GM21390 (cell line): ENCODE measurements at regions not wholly inside any gene's neighbourhood (a gene's known extent, or its start where the extent isn't known, plus 50 kb on each side); places are given as distances from the start of the nearest gene placed in this dataset.

Source experiments
- ATAC-seq: cut with Tn5 transposase; IDR thresholded peaks from one replicate; pipeline ENCODE4 v1.9.1; 2021; ENCODE audit not compliant: unreplicated experiment

- ATAC-seq = no peak
Observed at GRCh38 chr18:73797419-73797818, 350.2 kb downstream of the FBXO15 start.

GRCh38 chr18:73793386-73793785 is 354.2 kb downstream of the FBXO15 start:
- ATAC-seq = no peak

- no peak for ATAC-seq
Observed at GRCh38 chr18:73791081-73791480, 356.6 kb downstream of the FBXO15 start.

- ATAC-seq = no peak
Observed at GRCh38 chr18:73790587-73790986, 357.0 kb downstream of the FBXO15 start.

GRCh38 chr18:73787316-73787715 is 360.3 kb downstream of the FBXO15 start:
- no peak for ATAC-seq

- ATAC-seq = no peak
Observed at GRCh38 chr18:73785300-73785699, 362.3 kb downstream of the FBXO15 start.

GRCh38 chr18:73784853-73785252 is 362.8 kb downstream of the FBXO15 start:
- no peak for ATAC-seq

- ATAC-seq = no peak
Observed at GRCh38 chr18:73782405-73782804, 365.2 kb downstream of the FBXO15 start.

GRCh38 chr18:73780218-73780617 is 367.4 kb downstream of the FBXO15 start:
- ATAC-seq = no peak

GRCh38 chr18:73778032-73778359 is 369.6 kb downstream of the FBXO15 start:
- ATAC-seq = no peak

GRCh38 chr18:73777356-73778031 is 370.1 kb downstream of the FBXO15 start:
- no peak for ATAC-seq

GRCh38 chr18:73774811-73775509 is 372.7 kb downstream of the FBXO15 start:
- no peak for ATAC-seq

GRCh38 chr18:73768043-73768442 is 379.6 kb downstream of the FBXO15 start:
- no peak for ATAC-seq

- ATAC-seq = no peak
Observed at GRCh38 chr18:73766910-73767515, 380.6 kb downstream of the FBXO15 start.

- no peak for ATAC-seq
Observed at GRCh38 chr18:73758446-73758845, 389.2 kb downstream of the FBXO15 start.

GRCh38 chr18:73756256-73757091 is 391.2 kb downstream of the FBXO15 start:
- no peak for ATAC-seq

GRCh38 chr18:73752965-73753364 is 394.7 kb downstream of the FBXO15 start:
- no peak for ATAC-seq

GRCh38 chr18:73752546-73752945 is 395.1 kb downstream of the FBXO15 start:
- no peak for ATAC-seq

GRCh38 chr18:73750052-73750451 is 397.6 kb downstream of the FBXO15 start:
- no peak for ATAC-seq

GRCh38 chr18:73749304-73749703 is 398.3 kb downstream of the FBXO15 start:
- no peak for ATAC-seq

- ATAC-seq = no peak
Observed at GRCh38 chr18:73748731-73749130, 398.9 kb downstream of the FBXO15 start.

- no peak for ATAC-seq
Observed at GRCh38 chr18:73746101-73746500, 401.5 kb downstream of the FBXO15 start.
